ENCODE measurements at regions not wholly inside any gene's neighbourhood (a gene's known extent, or its start where the extent isn't known, plus 50 kb on each side); places are given as distances from the start of the nearest gene placed in this dataset.
A peak's percentile ranks its signal among the peaks of the same experiment; 100 is the strongest.

DNA sequence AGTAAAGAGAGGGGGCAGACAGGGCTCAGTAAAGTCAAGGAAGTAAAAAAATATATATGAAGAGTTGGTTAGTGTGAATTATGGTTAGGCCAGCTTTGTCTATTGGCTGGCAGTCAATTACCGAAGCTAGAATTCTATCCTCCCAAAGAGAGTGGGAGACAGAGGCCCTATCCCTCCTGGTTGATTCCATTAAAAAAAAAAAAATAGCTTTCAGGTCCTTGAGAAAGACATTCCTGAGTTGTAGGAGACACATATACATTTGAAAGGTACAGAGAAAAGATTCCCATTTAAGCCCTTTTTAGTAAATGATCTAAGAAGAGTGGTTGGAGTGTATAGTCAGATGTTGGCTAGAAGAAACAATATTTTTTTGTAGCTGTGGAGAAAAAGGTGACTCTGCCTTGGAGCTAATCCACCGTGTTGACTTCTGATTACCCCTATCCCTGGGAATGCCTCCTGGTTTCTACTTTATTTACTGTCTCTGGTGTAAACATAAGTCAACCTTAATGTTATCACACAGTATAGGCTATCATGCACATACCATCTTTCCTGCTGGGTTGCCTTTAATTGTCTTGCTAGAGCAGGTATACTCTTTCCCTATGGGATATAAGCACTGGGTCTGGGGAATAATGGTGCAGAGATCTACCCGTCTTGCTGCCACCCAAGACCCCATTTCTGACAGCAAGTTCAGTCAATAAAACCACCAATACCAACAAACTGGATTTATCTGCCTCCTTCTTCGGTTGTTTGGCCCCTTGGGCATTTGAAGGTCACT lies 859.9 kb upstream of the ATXN7L3B start:
- Histone ChIP-seq H3K9me3 (ENCODE audit: control insufficient read depth, low read depth, low read length) (no peaks in the 10 kb centered on the region), H3K56ac (ENCODE audit: insufficient read length, low read depth, low read length) (no peak overlapping the region), H2AFZ (ENCODE audit: low read length) (no peak overlapping the region), H4K91ac (ENCODE audit: insufficient read length, low read depth, low read length) (no peak overlapping the region), H2BK20ac (ENCODE audit: low read depth, low read length, poor library complexity, severe bottlenecking) (no peak overlapping the region), H4K5ac (ENCODE audit: insufficient read length, low read depth, low read length) (no peak overlapping the region), H4K20me1 (ENCODE audit: control insufficient read depth, insufficient read depth, insufficient read length) (no peaks in the 10 kb centered on the region), H3K18ac (ENCODE audit: insufficient read length, low read depth, low read length) (no peak overlapping the region), H2BK5ac (ENCODE audit: insufficient read length, low read length) (no peak overlapping the region), H3K9ac (ENCODE audit: extremely low read depth, insufficient read length, low read length) (no peak overlapping the region), H3K27me3 (ENCODE audit: insufficient read depth, low read length) (no peaks in the 10 kb centered on the region), H3K79me1 (ENCODE audit: insufficient read depth, low read depth, low read length, poor library complexity, severe bottlenecking) (no peaks in the 10 kb centered on the region), H3K27ac (ENCODE audit: insufficient read length, low read depth, low read length) (no peak overlapping the region), H2BK12ac (ENCODE audit: insufficient read length, low read depth, low read length) (no peak overlapping the region), H2BK15ac (ENCODE audit: low read depth, low read length) (no peak overlapping the region), H3T11ph (ENCODE audit: low read length) (no peak overlapping the region), H3K14ac (ENCODE audit: insufficient read depth, low read length) (no peak overlapping the region), H3K79me2 (ENCODE audit: insufficient read depth, low read length) (no peaks in the 10 kb centered on the region), H2AK5ac (ENCODE audit: insufficient read length, low read length) (no peak overlapping the region), H3K4me1 (ENCODE audit: insufficient read depth, low read length) (no peaks in the 10 kb centered on the region), H3K4ac (ENCODE audit: low read depth, low read length) (no peak overlapping the region), H2BK120ac (ENCODE audit: low read depth, low read length, poor library complexity, severe bottlenecking) (no peak overlapping the region), H3K23ac (ENCODE audit: insufficient read length, low read depth, low read length) (no peak overlapping the region), H3K4me2 (ENCODE audit: insufficient read depth, insufficient read length, low read length) (no peak overlapping the region), H4K8ac (replicated peaks; ENCODE audit: insufficient read length, low read depth, low read length) (no peak overlapping the region), H3K23me2 (ENCODE audit: insufficient read length, low read depth, low read length, poor library complexity, severe bottlenecking) (no peaks in the 10 kb centered on the region)
- TF ChIP-seq, protein P1, sequence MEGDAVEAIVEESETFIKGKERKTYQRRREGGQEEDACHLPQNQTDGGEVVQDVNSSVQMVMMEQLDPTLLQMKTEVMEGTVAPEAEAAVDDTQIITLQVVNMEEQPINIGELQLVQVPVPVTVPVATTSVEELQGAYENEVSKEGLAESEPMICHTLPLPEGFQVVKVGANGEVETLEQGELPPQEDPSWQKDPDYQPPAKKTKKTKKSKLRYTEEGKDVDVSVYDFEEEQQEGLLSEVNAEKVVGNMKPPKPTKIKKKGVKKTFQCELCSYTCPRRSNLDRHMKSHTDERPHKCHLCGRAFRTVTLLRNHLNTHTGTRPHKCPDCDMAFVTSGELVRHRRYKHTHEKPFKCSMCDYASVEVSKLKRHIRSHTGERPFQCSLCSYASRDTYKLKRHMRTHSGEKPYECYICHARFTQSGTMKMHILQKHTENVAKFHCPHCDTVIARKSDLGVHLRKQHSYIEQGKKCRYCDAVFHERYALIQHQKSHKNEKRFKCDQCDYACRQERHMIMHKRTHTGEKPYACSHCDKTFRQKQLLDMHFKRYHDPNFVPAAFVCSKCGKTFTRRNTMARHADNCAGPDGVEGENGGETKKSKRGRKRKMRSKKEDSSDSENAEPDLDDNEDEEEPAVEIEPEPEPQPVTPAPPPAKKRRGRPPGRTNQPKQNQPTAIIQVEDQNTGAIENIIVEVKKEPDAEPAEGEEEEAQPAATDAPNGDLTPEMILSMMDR (conservative IDR thresholded peaks at IDR 0.05), result no peak
- Mint-ChIP-seq H3K4me3 (no peak overlapping the region), H3K27ac (peak overlapping the region in 2 of 3 experiments; percentile 54 to 64; a peak in 4 of 7 replicates), H3K36me3 (ENCODE audit: insufficient read depth in 1 of 3, low read depth in 3 of 3) (peaks cover 0 to 1% (median 0%) of the 10 kb centered on the region in 3 experiments; a peak in 1 of 7 replicates), H3K9me3 (no peaks in the 10 kb centered on the region; a peak in 1 of 5 replicates), H3K27me3 (ENCODE audit: low read depth) (no peaks in the 10 kb centered on the region), H3K4me1 (peaks cover 26 to 28% of the 10 kb centered on the region in 2 experiments)
- WGBS (ENCODE audit: extremely low coverage, insufficient read length, low lambda C conversion rate), result no CpG with 5 or more reads among the region's 4 CpGs
- DNase-seq, result no peak

Measured in H9 (cell line).